ENCODE measurements at regions not wholly inside any gene's neighbourhood (a gene's known extent, or its start where the extent isn't known, plus 50 kb on each side); places are given as distances from the start of the nearest gene placed in this dataset.

DNA sequence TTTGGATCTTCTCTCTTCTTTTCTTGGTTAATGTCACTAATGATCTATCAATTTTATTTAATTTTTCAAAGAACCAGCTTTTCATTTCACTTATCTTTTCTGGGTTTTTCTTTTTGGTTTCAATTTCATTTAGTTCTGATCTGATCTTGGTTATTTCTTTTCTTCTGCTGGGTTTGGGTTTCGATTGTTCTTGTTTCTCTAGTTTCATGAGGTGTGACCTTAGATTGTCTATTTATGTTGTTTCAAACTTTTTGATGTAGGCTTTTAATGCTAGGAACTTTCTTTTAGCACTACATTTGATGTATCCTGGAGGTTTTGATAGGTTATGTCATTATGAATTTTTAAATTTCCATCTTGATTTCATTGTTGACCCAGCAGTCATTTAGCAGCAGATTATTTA, 142.3 kb downstream of the C11orf87 start:
- no peaks in the 10 kb centered on the region for H3K4me1 ChIP-seq
- H3K27ac ChIP-seq = no peak overlapping the region
- H3K4me3 ChIP-seq = no peak overlapping the region
- TF ChIP-seq, protein P1, sequence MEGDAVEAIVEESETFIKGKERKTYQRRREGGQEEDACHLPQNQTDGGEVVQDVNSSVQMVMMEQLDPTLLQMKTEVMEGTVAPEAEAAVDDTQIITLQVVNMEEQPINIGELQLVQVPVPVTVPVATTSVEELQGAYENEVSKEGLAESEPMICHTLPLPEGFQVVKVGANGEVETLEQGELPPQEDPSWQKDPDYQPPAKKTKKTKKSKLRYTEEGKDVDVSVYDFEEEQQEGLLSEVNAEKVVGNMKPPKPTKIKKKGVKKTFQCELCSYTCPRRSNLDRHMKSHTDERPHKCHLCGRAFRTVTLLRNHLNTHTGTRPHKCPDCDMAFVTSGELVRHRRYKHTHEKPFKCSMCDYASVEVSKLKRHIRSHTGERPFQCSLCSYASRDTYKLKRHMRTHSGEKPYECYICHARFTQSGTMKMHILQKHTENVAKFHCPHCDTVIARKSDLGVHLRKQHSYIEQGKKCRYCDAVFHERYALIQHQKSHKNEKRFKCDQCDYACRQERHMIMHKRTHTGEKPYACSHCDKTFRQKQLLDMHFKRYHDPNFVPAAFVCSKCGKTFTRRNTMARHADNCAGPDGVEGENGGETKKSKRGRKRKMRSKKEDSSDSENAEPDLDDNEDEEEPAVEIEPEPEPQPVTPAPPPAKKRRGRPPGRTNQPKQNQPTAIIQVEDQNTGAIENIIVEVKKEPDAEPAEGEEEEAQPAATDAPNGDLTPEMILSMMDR (IDR thresholded peaks at IDR 0.05) = no peak
- no peak for DNase-seq (ENCODE audit: low spot score)
- H3K27me3 ChIP-seq = no peaks in the 10 kb centered on the region
- peaks cover 0 to 21% of the 10 kb centered on the region in 2 donors for H3K9me3 ChIP-seq
- H3K36me3 ChIP-seq = no peaks in the 10 kb centered on the region

DNA sequence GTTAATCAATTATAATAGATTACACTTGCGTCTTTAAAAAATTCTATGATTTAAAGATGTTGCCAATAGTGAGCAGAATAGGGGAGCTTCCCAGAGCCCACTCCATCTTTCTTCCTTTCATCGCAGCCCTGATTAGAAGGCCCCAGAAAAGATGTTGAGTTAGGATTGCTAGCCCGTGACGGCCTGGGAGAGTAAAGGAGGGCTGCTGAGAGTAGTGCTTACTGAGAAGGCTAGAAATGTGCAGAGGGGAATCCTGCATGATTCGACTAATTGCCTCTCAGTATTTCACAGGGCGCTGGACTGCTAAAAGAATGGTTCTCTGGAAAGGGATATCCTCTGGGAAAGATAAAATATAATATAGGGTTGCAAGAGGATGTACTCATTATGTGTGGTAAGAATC, 160.5 kb downstream of the C11orf87 start:
- Histone ChIP-seq H3K9me3 (no peaks in the 10 kb centered on the region), H3K27ac (no peak overlapping the region), H3K4me3 (no peak overlapping the region), H3K36me3 (no peaks in the 10 kb centered on the region), H3K4me1 (no peaks in the 10 kb centered on the region), H3K27me3 (no peaks in the 10 kb centered on the region)
- DNase-seq (ENCODE audit: low spot score) = no peak
- TF ChIP-seq, protein P1 (IDR thresholded peaks at IDR 0.05) = no peak

DNA sequence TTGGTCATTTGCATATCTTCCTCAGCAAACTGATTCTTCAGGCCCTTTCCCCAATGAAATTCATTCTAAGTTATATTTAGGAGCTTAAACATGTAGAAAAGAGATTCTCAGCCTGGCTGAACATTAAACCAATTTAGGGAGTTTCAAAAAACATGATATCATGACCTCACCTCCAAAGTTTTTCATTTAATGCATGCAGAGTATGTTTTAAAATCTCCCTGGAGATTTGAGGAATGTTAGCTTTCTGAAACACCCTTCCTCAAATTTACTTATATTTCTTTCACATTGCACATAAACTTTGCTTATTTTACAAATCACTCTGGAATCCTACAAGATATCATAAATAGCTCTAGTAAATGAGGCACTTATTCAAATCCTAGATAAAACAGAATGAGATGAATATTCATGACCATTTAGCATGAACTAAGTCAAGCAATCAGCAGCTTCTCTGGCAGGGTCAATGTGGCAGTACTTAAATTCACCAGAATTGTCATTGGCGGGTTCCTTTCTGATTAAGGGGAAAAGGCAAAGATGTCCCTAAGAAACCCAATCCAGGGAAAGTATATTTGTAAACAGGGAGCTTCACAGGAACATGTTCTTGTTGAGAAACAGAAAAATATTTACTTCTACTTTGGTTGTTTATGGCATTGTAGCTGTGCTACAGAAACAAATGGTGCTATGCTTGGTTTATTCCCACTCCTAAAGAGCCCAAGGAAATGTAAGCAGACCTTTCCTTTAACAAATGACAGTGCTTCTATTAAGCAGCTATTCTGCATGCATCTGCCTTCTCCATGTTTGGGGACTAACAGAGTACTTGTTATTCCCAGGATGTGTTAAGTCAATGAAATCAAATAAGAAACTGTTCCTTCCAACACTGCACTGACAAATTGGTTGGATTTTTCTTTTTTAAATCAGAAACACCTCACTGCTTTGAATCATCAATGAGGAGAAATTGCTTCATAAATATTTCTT, 162.3 kb downstream of the C11orf87 start:
- Histone ChIP-seq H3K9me3 (no peaks in the 10 kb centered on the region), H3K4me1 (no peaks in the 10 kb centered on the region), H3K27me3 (no peaks in the 10 kb centered on the region), H3K4me3 (no peak overlapping the region), H3K36me3 (no peaks in the 10 kb centered on the region), H3K27ac (no peak overlapping the region)
- TF ChIP-seq, protein P1 (IDR thresholded peaks at IDR 0.05) = no peak
- no peak for DNase-seq (ENCODE audit: low spot score)

DNA sequence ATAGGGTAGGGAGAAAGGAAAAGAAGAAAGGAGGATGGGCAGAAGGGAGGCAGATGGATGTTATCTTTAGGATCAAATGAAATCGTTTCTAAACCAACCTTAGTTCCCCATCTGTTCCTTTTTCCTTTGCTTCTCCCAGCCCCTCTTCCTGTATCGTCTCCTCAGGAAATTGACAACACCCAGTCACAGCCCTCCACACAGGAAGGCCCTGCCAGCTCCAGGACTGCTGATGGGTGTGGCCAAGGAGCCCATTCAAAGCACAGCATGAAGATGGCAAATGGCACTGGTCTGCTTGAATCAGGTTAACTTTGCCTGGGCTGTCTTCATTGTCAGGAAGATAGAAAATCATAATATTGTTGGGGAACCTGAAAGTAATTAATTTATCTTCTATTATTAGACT, 164.8 kb downstream of the C11orf87 start:
- Histone ChIP-seq H3K36me3 (no peaks in the 10 kb centered on the region), H3K4me1 (no peaks in the 10 kb centered on the region), H3K9me3 (no peaks in the 10 kb centered on the region), H3K27me3 (no peaks in the 10 kb centered on the region), H3K4me3 (no peak overlapping the region), H3K27ac (no peak overlapping the region)
- DNase-seq (ENCODE audit: low spot score) = no peak
- TF ChIP-seq, protein P1 (IDR thresholded peaks at IDR 0.05) = no peak

DNA sequence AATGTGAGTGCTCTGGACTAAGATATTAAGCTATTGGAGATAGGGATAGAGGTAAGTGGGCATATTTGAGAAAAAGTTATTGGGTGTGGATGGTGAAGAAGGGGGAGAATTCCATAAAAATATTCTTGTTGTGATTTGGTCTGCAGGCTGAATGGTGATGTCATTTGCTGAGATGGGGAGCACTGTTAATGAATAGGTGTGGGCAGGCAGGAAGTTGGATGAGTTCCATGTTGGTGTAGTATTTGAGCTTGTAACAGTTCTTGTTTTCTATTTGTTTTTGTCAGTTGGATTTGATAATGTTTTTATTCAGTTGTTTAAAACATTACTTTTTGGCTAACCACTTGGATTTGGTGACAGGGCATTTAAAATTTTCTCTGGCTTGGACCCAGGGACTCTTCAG, 168.8 kb downstream of the C11orf87 start:
- no peaks in the 10 kb centered on the region for H3K27me3 ChIP-seq
- no peaks in the 10 kb centered on the region for H3K9me3 ChIP-seq
- H3K27ac ChIP-seq = no peak overlapping the region
- no peaks in the 10 kb centered on the region for H3K4me1 ChIP-seq
- H3K36me3 ChIP-seq = no peaks in the 10 kb centered on the region
- DNase-seq (ENCODE audit: low spot score) = no peak
- TF ChIP-seq, protein P1 (IDR thresholded peaks at IDR 0.05) = no peak
- H3K4me3 ChIP-seq = no peak overlapping the region
